ENCODE measurements at regions not wholly inside any gene's neighbourhood (a gene's known extent, or its start where the extent isn't known, plus 50 kb on each side); places are given as distances from the start of the nearest gene placed in this dataset.
A peak's percentile ranks its signal among the peaks of the same experiment; 100 is the strongest.

DNA sequence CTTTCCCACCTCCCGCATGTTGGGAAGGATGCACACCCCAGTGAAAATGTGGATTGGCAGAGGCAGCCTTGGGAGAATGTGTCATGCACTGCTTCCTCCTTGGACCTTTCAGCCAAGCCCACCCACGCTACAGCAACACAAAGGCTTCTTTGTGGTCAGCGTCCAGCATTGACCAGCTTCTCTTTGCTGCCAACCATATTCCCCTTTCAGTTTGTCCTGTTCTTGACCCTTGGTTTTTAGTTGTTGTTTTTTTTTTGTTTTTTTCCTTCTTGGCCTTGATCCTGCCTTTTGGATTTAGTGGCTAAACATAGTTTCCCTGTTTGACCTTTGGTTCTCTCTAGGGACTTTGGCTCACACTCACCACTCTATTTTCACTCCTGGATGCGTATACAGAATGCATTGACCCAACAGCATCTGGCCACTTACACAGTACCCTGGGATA, 573.6 kb downstream of the INSC start:
- H3K36me3 ChIP-seq (ENCODE audit: low read depth, missing control alignments) = no peaks in the 10 kb centered on the region
- H3K4me3 ChIP-seq = no peak overlapping the region
- peaks cover 4% of the 10 kb centered on the region for H3K4me1 ChIP-seq
- H3K9me3 ChIP-seq = no peaks in the 10 kb centered on the region
- H3K27ac ChIP-seq = no peak overlapping the region
- intact Hi-C loops (cut with DNase I; ENCODE audit: low total_unique reads) = no loop called here
- WGBS, 2 donors = 21 to 26% methylated on average over 4 of the region's 4 CpGs
- TF ChIP-seq POLR2A (IDR thresholded peaks at IDR 0.05) = no peak
- TF ChIP-seq, protein P1, sequence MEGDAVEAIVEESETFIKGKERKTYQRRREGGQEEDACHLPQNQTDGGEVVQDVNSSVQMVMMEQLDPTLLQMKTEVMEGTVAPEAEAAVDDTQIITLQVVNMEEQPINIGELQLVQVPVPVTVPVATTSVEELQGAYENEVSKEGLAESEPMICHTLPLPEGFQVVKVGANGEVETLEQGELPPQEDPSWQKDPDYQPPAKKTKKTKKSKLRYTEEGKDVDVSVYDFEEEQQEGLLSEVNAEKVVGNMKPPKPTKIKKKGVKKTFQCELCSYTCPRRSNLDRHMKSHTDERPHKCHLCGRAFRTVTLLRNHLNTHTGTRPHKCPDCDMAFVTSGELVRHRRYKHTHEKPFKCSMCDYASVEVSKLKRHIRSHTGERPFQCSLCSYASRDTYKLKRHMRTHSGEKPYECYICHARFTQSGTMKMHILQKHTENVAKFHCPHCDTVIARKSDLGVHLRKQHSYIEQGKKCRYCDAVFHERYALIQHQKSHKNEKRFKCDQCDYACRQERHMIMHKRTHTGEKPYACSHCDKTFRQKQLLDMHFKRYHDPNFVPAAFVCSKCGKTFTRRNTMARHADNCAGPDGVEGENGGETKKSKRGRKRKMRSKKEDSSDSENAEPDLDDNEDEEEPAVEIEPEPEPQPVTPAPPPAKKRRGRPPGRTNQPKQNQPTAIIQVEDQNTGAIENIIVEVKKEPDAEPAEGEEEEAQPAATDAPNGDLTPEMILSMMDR (IDR thresholded peaks at IDR 0.05) = no peak
- no peaks in the 10 kb centered on the region for H3K27me3 ChIP-seq
- DNase-seq = peak; percentile 71

DNA sequence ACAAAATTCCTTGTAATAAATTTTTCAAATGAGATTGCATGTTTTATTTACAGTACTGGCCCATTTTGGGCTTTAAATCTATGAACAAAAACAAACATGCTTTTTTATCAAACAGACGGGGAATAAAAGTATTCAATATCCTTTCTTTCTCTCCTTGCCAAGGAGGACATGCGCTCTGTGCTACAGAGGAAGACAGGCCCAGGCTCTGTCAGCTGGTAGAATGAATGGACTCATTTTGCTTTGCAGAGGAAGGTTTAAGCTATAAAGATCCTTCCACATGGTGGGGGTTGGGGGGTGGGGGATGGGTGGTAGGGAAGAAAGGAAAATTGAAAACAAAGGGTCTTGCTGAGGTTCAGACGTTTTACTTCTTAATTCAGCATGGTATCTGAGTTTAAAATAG, 575.6 kb downstream of the INSC start:
- TF ChIP-seq POLR2A (IDR thresholded peaks at IDR 0.05) = no peak
- TF ChIP-seq, protein P1 (IDR thresholded peaks at IDR 0.05) = no peak

DNA sequence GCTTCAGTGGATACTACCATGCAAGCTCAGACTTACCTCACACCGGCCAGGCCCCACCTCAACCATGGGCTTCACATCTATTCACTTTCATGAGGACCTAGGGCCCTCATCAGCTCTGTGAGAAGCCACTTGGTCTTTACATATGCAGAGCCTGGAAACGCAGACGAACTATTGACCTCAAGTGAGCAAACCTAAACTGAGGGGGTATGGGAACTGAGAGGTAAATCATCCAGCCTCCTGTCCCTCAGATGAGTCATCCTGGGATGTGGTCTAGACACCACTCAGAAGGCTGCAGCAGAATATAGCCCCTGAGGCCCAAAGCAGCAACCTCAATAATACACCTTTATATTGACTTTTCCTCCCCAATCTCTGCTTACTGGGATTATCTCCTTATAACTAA, 578.0 kb downstream of the INSC start:
- H3K36me3 ChIP-seq (ENCODE audit: low read depth, missing control alignments) = no peaks in the 10 kb centered on the region
- H3K27ac ChIP-seq = no peak overlapping the region
- no peaks in the 10 kb centered on the region for H3K27me3 ChIP-seq
- H3K4me3 ChIP-seq = no peak overlapping the region
- no peak for DNase-seq
- no peak for TF ChIP-seq POLR2A (IDR thresholded peaks at IDR 0.05)
- TF ChIP-seq, protein P1 (IDR thresholded peaks at IDR 0.05) = no peak
- no peaks in the 10 kb centered on the region for H3K9me3 ChIP-seq
- intact Hi-C loops (cut with DNase I; ENCODE audit: low total_unique reads) = no loop called here
- whole genome bisulfite sequencing, 2 donors = 93 to 100% methylated on average over 3 of the region's 3 CpGs
- H3K4me1 ChIP-seq = peaks cover 4% of the 10 kb centered on the region

More for the DNA sequence above, 575.6 kb downstream of the INSC start:
- intact Hi-C loops (cut with DNase I; ENCODE audit: low total_unique reads) = no loop called here
- H3K27ac ChIP-seq = no peak overlapping the region
- DNase-seq = no peak
- H3K36me3 ChIP-seq (ENCODE audit: low read depth, missing control alignments) = no peaks in the 10 kb centered on the region
- H3K9me3 ChIP-seq = no peaks in the 10 kb centered on the region
- H3K4me1 ChIP-seq = peaks cover 4% of the 10 kb centered on the region
- WGBS, 2 donors = 57 to 66% methylated on average over 3 of the region's 3 CpGs
- no peaks in the 10 kb centered on the region for H3K27me3 ChIP-seq
- H3K4me3 ChIP-seq = no peak overlapping the region

DNA sequence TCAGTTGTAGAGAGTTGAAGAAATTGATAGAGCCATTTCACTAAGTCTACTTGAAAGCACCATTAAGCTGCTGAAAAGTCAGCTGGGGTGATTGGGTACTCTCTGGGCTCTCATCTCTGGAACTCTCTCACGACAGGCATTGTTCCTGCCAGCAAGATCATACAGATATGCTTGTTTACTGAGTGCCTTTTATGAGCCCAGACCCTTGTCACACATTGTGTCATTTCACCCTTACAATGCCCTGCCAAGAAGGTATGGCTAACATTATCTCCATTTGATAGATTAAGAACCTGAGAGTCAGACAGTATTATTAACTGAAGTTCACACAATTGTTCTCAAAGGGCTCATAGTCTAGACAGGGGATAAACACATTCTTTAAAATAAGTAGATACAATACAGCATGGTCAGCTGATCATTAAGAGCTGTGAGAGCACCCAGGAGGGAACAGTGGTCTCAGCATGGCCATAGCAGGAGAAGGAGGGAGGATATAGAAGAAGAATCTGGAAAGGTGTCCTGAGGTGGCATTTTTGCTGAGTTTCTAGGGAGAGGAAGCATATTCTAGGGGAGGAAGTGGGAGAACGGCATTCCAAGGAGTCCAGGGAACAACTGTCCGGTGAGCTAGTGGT, 580.5 kb downstream of the INSC start:
- Histone ChIP-seq H3K36me3 (ENCODE audit: low read depth, missing control alignments) (no peaks in the 10 kb centered on the region), H3K27ac (no peak overlapping the region), H3K4me3 (no peak overlapping the region), H3K4me1 (no peaks in the 10 kb centered on the region), H3K9me3 (no peaks in the 10 kb centered on the region), H3K27me3 (no peaks in the 10 kb centered on the region)
- DNase-seq = no peak
- intact Hi-C loops (cut with DNase I; ENCODE audit: low total_unique reads) = no loop called here
- WGBS, 2 donors = 72 to 77% methylated on average over 3 of the region's 3 CpGs
- TF ChIP-seq, protein P1 (IDR thresholded peaks at IDR 0.05) = no peak
- no peak for TF ChIP-seq POLR2A (IDR thresholded peaks at IDR 0.05)

DNA sequence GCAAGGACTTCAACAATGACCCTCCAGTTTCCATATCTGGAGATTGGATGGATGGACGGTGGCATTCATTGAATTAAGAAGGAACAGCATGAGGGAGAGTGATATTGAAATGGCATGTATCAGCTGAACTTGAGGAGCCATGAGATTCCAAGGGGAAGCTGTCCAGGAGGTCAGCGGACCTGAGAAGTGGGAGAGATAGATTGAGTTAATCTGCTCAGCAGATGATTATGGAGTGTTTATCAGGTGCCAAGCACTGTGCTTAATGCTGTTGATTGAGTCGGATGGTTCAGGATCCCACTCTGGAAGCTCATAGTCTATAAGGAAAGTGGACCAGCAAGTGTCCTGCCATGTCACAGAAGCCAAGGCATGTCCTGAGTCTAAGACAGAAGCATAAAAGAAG, 581.3 kb downstream of the INSC start:
- H3K36me3 ChIP-seq (ENCODE audit: low read depth, missing control alignments) = no peaks in the 10 kb centered on the region
- intact Hi-C loops (cut with DNase I; ENCODE audit: low total_unique reads) = no loop called here
- H3K27me3 ChIP-seq = no peaks in the 10 kb centered on the region
- DNase-seq = no peak
- WGBS, 2 donors = 75 to 82% methylated on average over 3 of the region's 3 CpGs
- TF ChIP-seq, protein P1 (IDR thresholded peaks at IDR 0.05) = no peak
- TF ChIP-seq POLR2A (IDR thresholded peaks at IDR 0.05) = no peak
- H3K27ac ChIP-seq = no peak overlapping the region
- no peaks in the 10 kb centered on the region for H3K4me1 ChIP-seq
- no peak overlapping the region for H3K4me3 ChIP-seq
- H3K9me3 ChIP-seq = no peaks in the 10 kb centered on the region
